ENCODE measurements at regions not wholly inside any gene's neighbourhood (a gene's known extent, or its start where the extent isn't known, plus 50 kb on each side); places are given as distances from the start of the nearest gene placed in this dataset.

DNA sequence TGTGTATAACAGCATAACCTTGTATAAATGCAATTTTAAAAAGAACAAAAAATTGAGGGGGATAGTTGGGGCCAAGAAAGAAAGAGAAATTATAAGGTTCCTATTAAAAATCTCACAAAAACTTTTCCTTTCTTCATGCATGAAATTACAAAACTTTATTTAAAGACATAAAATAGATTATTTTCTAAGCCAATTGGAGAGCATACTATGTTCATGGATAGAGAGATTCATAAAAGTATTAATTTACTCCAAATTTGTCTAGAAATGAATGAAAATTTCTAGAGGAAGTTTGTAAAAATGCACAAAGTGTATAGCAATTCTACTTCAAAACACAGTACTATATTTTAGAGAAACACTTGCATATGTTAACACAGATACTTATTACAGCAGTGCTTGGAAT is 200.4 kb downstream of the PCSK1 start:
- H3K4me1 ChIP-seq (replicated peaks; ENCODE audit: insufficient read depth), result peaks cover 2% of the 10 kb centered on the region; the same call in 1 of the 2 replicates
- H3K27ac ChIP-seq, result no peak overlapping the region
- no TSS peak for BruUV-seq (replicated peaks)
- peaks cover 4% of the 10 kb centered on the region; the same call in 1 of the 2 replicates for H3K9me2 ChIP-seq (ENCODE audit: insufficient read depth)
- H3K4me3 ChIP-seq, result no peak overlapping the region
- no peaks in the 10 kb centered on the region for H3K79me2 ChIP-seq (ENCODE audit: low read depth)
- CTCF ChIA-PET, result no interaction called here
- H3K36me3 ChIP-seq (ENCODE audit: low read depth), result no peaks in the 10 kb centered on the region
- H3K4me2 ChIP-seq, result no peak overlapping the region
- H3F3A ChIP-seq (ENCODE audit: insufficient read depth, low read depth), result no peaks in the 10 kb centered on the region
- intact Hi-C loops (cut with micrococcal nuclease; ENCODE audit: unreplicated experiment), result no loop called here
- no peaks in the 10 kb centered on the region; the same call in 1 of the 2 replicates for H3K9me3 ChIP-seq (ENCODE audit: insufficient read depth, low read depth)
- TF ChIP-seq, protein P1, sequence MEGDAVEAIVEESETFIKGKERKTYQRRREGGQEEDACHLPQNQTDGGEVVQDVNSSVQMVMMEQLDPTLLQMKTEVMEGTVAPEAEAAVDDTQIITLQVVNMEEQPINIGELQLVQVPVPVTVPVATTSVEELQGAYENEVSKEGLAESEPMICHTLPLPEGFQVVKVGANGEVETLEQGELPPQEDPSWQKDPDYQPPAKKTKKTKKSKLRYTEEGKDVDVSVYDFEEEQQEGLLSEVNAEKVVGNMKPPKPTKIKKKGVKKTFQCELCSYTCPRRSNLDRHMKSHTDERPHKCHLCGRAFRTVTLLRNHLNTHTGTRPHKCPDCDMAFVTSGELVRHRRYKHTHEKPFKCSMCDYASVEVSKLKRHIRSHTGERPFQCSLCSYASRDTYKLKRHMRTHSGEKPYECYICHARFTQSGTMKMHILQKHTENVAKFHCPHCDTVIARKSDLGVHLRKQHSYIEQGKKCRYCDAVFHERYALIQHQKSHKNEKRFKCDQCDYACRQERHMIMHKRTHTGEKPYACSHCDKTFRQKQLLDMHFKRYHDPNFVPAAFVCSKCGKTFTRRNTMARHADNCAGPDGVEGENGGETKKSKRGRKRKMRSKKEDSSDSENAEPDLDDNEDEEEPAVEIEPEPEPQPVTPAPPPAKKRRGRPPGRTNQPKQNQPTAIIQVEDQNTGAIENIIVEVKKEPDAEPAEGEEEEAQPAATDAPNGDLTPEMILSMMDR (conservative IDR thresholded peaks at IDR 0.05), result no peak
- TF ChIP-seq EZH2 (IDR thresholded peaks at IDR 0.05; ENCODE audit: low read depth), result no peak
- H4K20me1 ChIP-seq (ENCODE audit: insufficient read depth), result no peaks in the 10 kb centered on the region
- DNase-seq, result no peak
- POLR2A ChIA-PET (ENCODE audit: unreplicated experiment), result no interaction called here
- no peaks in the 10 kb centered on the region for H3K27me3 ChIP-seq (ENCODE audit: insufficient read depth, low read depth)
- no peak overlapping the region for H2AFZ ChIP-seq

DNA sequence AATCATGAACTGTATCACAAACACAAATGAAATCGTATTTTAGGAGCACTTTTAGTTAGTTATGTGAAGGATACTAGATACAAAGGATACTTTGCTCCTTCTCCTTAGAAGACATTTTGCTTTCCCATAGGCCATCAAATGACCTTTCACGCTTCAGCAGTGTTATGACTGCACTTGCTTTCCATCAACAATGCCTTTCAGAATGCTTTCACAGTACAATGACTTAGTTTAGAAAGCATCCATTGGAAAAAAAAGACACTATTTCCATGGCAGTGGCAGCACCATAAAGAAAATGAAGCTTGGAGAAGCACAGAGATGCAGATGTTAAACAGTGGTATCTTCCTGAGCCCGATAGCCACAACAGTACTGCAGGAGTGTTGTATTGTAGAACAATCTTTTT is 203.9 kb downstream of the PCSK1 start:
- H3K27ac ChIP-seq, result no peak overlapping the region
- CTCF ChIA-PET, result no interaction called here

GRCh38 chr5:96228408-96228807 is 204.6 kb downstream of the PCSK1 start:
- Histone ChIP-seq H3K27me3 (ENCODE audit: insufficient read depth, low read depth) (no peaks in the 10 kb centered on the region), H3K4me3 (no peak overlapping the region), H3K27ac (no peak overlapping the region), H3K9me3 (ENCODE audit: insufficient read depth, low read depth) (no peaks in the 10 kb centered on the region; the same call in 1 of the 2 replicates), H4K20me1 (ENCODE audit: insufficient read depth) (no peaks in the 10 kb centered on the region), H3F3A (ENCODE audit: insufficient read depth, low read depth) (peaks cover 4% of the 10 kb centered on the region; the same call in 1 of the 2 replicates), H3K36me3 (ENCODE audit: low read depth) (no peaks in the 10 kb centered on the region), H3K79me2 (ENCODE audit: low read depth) (no peaks in the 10 kb centered on the region), H3K4me1 (replicated peaks; ENCODE audit: insufficient read depth) (peaks cover 13% of the 10 kb centered on the region), H3K9me2 (ENCODE audit: insufficient read depth) (peaks cover 4% of the 10 kb centered on the region; the same call in 1 of the 2 replicates), H3K4me2 (no peak overlapping the region), H2AFZ (no peak overlapping the region)
- CTCF ChIA-PET, result interaction anchor here (0.5 kb wide), 1 partner anchor 178 kb away, joined by 6 read pairs; no protein-coding TSS in a partner anchor
- intact Hi-C loops (cut with micrococcal nuclease; ENCODE audit: unreplicated experiment), result loop anchor here (10.0 kb wide), 1 partner anchor 364 kb away; no protein-coding TSS in a partner anchor
- no TSS peak for BruUV-seq (replicated peaks)
- POLR2A ChIA-PET (ENCODE audit: unreplicated experiment), result interaction anchor here (0.6 kb wide), 1 partner anchor 179 kb away, joined by 3 read pairs; no protein-coding TSS in a partner anchor
- no peak for TF ChIP-seq EZH2 (IDR thresholded peaks at IDR 0.05; ENCODE audit: low read depth)
- TF ChIP-seq, protein P1 (conservative IDR thresholded peaks at IDR 0.05), result no peak
- no peak for DNase-seq

More for the DNA sequence above, 203.9 kb downstream of the PCSK1 start:
- H3K4me3 ChIP-seq, result no peak overlapping the region
- POLR2A ChIA-PET (ENCODE audit: unreplicated experiment), result no interaction called here
- no peak overlapping the region for H2AFZ ChIP-seq
- TF ChIP-seq, protein P1 (conservative IDR thresholded peaks at IDR 0.05), result no peak
- no peak for TF ChIP-seq EZH2 (IDR thresholded peaks at IDR 0.05; ENCODE audit: low read depth)
- H3K4me1 ChIP-seq (replicated peaks; ENCODE audit: insufficient read depth), result peaks cover 13% of the 10 kb centered on the region
- no peak overlapping the region for H3K4me2 ChIP-seq
- intact Hi-C loops (cut with micrococcal nuclease; ENCODE audit: unreplicated experiment), result loop anchor here (10.0 kb wide), 1 partner anchor 364 kb away; no protein-coding TSS in a partner anchor
- H3K79me2 ChIP-seq (ENCODE audit: low read depth), result no peaks in the 10 kb centered on the region
- no peaks in the 10 kb centered on the region; the same call in 1 of the 2 replicates for H3K9me3 ChIP-seq (ENCODE audit: insufficient read depth, low read depth)
- no peaks in the 10 kb centered on the region for H3K36me3 ChIP-seq (ENCODE audit: low read depth)
- no peaks in the 10 kb centered on the region for H3K27me3 ChIP-seq (ENCODE audit: insufficient read depth, low read depth)
- peaks cover 4% of the 10 kb centered on the region; the same call in 1 of the 2 replicates for H3F3A ChIP-seq (ENCODE audit: insufficient read depth, low read depth)
- H3K9me2 ChIP-seq (ENCODE audit: insufficient read depth), result peaks cover 4% of the 10 kb centered on the region; the same call in 1 of the 2 replicates
- H4K20me1 ChIP-seq (ENCODE audit: insufficient read depth), result no peaks in the 10 kb centered on the region
- no TSS peak for BruUV-seq (replicated peaks)
- no peak for DNase-seq
